B cell (primary cell): ENCODE measurements at regions not wholly inside any gene's neighbourhood (a gene's known extent, or its start where the extent isn't known, plus 50 kb on each side); places are given as distances from the start of the nearest gene placed in this dataset.

ENCODE experiments used
- ATAC-seq: fragments of 200-7000 bp; cut with Tn5 transposase; one replicate; pipeline ENCODE4 v1.10.0; 2021; ENCODE audit warnings: low read depth, mild to moderate bottlenecking, moderate number of reproducible peaks, moderate library complexity
- CTCF ChIA-PET: fragments of 350-600 bp; sonication (Branson Sonifier 250); formaldehyde crosslinking; loops from one replicate; lab custom pipeline; 2021; ENCODE audit warnings: antibody characterized with exemption, inconsistent platforms; lab: Charles Lee
- POLR2A ChIA-PET: fragments of 350-600 bp; sonication (Branson Sonifier 250); formaldehyde crosslinking; loops from one replicate; lab custom pipeline; 2021; ENCODE audit warnings: antibody characterized with exemption; lab: Charles Lee
- DNase-seq: peaks from one replicate; pipeline ENCODE4 v3.0.0; 2013
- H2AFZ ChIP-seq: 2 replicates; pipeline ENCODE4 v1.6.1; 2012; ENCODE audit warnings: mild to moderate bottlenecking, low read depth, low read length; ENCODE audit not compliant: insufficient read depth, poor library complexity, severe bottlenecking
- H3K27ac ChIP-seq, 2 donors: 1 replicate in 1 of 2; 2 replicates in 1 of 2; pipeline ENCODE4 v1.5.1; 2012 to 2013; ENCODE audit warnings: low read length in 2 of 2, mild to moderate bottlenecking in 2 of 2, moderate library complexity in 1 of 2
- H3K27me3 ChIP-seq, 4 experiments: fragments of 200-600 bp in 1 of 4; sonication (generic) in 1 of 4; replicated peaks in 1 of 4; 1 replicate in 2 of 4; 2 replicates in 2 of 4; pipeline versions ENCODE4 v1.6.1 to v1.7.0; 2013 to 2016; ENCODE audit warnings: low read length in 3 of 4, mild to moderate bottlenecking in 2 of 4, mixed read lengths in 1 of 4, moderate library complexity in 1 of 4; ENCODE audit not compliant: insufficient read depth in 4 of 4, control insufficient read depth in 3 of 4; ENCODE audit errors: control extremely low read depth in 1 of 4
- H3K36me3 ChIP-seq, 2 experiments: replicated peaks in 1 of 2; 1 replicate in 1 of 2; 2 replicates in 1 of 2; pipeline versions ENCODE4 v1.6.1 to v1.7.1; 2013; ENCODE audit warnings: low read length in 1 of 2; ENCODE audit not compliant: insufficient read depth in 2 of 2, control insufficient read depth in 1 of 2; ENCODE audit errors: control extremely low read depth in 1 of 2, extremely low read depth in 1 of 2
- H3K4me1 ChIP-seq, 2 donors: fragments of 200-600 bp in 1 of 2; sonication (generic) in 1 of 2; 1 replicate in 1 of 2; 2 replicates in 1 of 2; pipeline versions ENCODE4 v1.5.1 to v1.6.1; 2013 to 2017; ENCODE audit warnings: low read length in 2 of 2; ENCODE audit not compliant: control insufficient read depth in 2 of 2, insufficient read depth in 2 of 2
- H3K4me2 ChIP-seq: replicated peaks from 2 replicates; pipeline ENCODE3; 2012; ENCODE audit warnings: mild to moderate bottlenecking, low read depth, low read length; ENCODE audit not compliant: poor library complexity, severe bottlenecking
- H3K4me3 ChIP-seq, 5 experiments: fragments of 200-600 bp in 1 of 5; sonication (generic) in 1 of 5; 1 replicate in 3 of 5; 2 replicates in 2 of 5; pipeline versions ENCODE4 v1.5.1 to v1.7.0; 2011 to 2016; ENCODE audit warnings: low read length in 4 of 5, mild to moderate bottlenecking in 4 of 5, low read depth in 2 of 5, control low read depth in 1 of 5, moderate library complexity in 1 of 5; ENCODE audit not compliant: insufficient read depth in 1 of 5; ENCODE audit errors: control extremely low read depth in 1 of 5, extremely low read depth in 1 of 5
- H3K79me2 ChIP-seq: fragments of 200-600 bp; sonication (generic); one replicate; pipeline ENCODE4 v1.6.0; 2016; ENCODE audit warnings: low read length; ENCODE audit not compliant: control insufficient read depth, insufficient read depth
- H3K9ac ChIP-seq: fragments of 200-600 bp; sonication (generic); 2 replicates; pipeline ENCODE4 v1.6.1; 2017; ENCODE audit warnings: mild to moderate bottlenecking, low read length, moderate library complexity
- H3K9me3 ChIP-seq, 3 donors: one replicate each; pipeline versions ENCODE4 v1.6.1 to v1.7.1; 2013; ENCODE audit warnings: low read length in 2 of 3; ENCODE audit not compliant: control insufficient read depth in 2 of 3, insufficient read depth in 1 of 3; ENCODE audit errors: control extremely low read depth in 1 of 3
- H4K20me1 ChIP-seq: 2 replicates; pipeline ENCODE4 v1.6.0; 2012; ENCODE audit warnings: mild to moderate bottlenecking, low read length; ENCODE audit not compliant: insufficient read depth, control insufficient read depth, poor library complexity, severe bottlenecking
- H3K27ac Mint-ChIP-seq: one replicate; pipeline ENCODE4 v1.8.0; 2021; ENCODE audit warnings: mixed read lengths
- H3K27me3 Mint-ChIP-seq: one replicate; pipeline ENCODE4 v1.8.0; 2021; ENCODE audit warnings: mixed read lengths
- H3K4me1 Mint-ChIP-seq: one replicate; pipeline ENCODE4 v1.8.0; 2021; ENCODE audit warnings: mixed read lengths
- H3K4me3 Mint-ChIP-seq: one replicate; pipeline ENCODE4 v1.8.0; 2021; ENCODE audit warnings: mixed read lengths
- H3K9me3 Mint-ChIP-seq: one replicate; pipeline ENCODE4 v1.8.0; 2022; ENCODE audit warnings: mixed read lengths; ENCODE audit not compliant: insufficient read depth
- EZH2 ChIP-seq: IDR thresholded peaks from 2 replicates; pipeline ENCODE4 v1.6.1; 2012; ENCODE audit warnings: borderline replicate concordance, low read depth, mild to moderate bottlenecking, moderate library complexity, low read length; ENCODE audit not compliant: insufficient read depth, poor library complexity, severe bottlenecking
- WGBS: methylation state at CpG from one replicate; pipeline ENCODE4 v1.1.5; 2013; ENCODE audit warnings: missing lambda C conversion rate; ENCODE audit not compliant: insufficient coverage; 5-methylcytosine and 5-hydroxymethylcytosine counted together
- intact Hi-C: fragments of 100-400 bp; cut with micrococcal nuclease; formaldehyde crosslinking; loops from one replicate; pipeline ENCODE4 v1.10.0; 2022
- TF ChIP-seq, protein P1 (sequence below): fragments of 200-600 bp; IDR thresholded peaks from one replicate; pipeline ENCODE4 v1.8.0; 2022; ENCODE audit warnings: antibody characterized with exemption, mild to moderate bottlenecking

DNA sequence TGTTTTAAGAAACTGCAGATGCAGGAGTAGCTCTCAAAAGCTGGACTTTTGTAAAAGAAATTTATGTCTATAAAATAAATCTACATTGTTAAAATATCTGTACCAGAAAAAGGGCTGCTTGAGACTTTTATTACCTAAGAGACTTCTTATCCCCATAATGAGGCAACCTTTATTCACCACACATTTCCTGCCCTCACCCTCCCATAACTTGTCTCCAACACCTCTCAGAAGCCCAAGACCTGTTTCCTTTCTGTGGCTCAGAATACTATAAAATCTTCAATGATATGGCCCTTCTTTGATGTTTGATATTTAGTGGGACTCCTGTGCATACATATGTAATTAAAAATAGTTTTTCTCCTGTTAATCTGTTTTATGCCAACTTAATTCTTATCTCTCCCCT is 141.5 kb upstream of the FER start:
- Histone ChIP-seq H3K4me1 (no peaks in the 10 kb centered on the region), H3K36me3 (no peaks in the 10 kb centered on the region), H3K9ac (no peak overlapping the region), H3K9me3 (no peaks in the 10 kb centered on the region), H3K27ac (no peak overlapping the region), H2AFZ (no peak overlapping the region), H3K27me3 (no peaks in the 10 kb centered on the region), H3K79me2 (no peaks in the 10 kb centered on the region), H4K20me1 (no peaks in the 10 kb centered on the region), H3K4me2 (no peak overlapping the region), H3K4me3 (no peak overlapping the region)
- ChIA-PET POLR2A (no interaction called here), CTCF (no interaction called here)
- Mint-ChIP-seq H3K9me3 (no peaks in the 10 kb centered on the region), H3K27me3 (no peaks in the 10 kb centered on the region), H3K4me3 (no peak overlapping the region), H3K27ac (no peak overlapping the region), H3K4me1 (no peaks in the 10 kb centered on the region)
- no peak for ATAC-seq
- no peak for DNase-seq
- no peak for TF ChIP-seq EZH2
- TF ChIP-seq, protein P1, sequence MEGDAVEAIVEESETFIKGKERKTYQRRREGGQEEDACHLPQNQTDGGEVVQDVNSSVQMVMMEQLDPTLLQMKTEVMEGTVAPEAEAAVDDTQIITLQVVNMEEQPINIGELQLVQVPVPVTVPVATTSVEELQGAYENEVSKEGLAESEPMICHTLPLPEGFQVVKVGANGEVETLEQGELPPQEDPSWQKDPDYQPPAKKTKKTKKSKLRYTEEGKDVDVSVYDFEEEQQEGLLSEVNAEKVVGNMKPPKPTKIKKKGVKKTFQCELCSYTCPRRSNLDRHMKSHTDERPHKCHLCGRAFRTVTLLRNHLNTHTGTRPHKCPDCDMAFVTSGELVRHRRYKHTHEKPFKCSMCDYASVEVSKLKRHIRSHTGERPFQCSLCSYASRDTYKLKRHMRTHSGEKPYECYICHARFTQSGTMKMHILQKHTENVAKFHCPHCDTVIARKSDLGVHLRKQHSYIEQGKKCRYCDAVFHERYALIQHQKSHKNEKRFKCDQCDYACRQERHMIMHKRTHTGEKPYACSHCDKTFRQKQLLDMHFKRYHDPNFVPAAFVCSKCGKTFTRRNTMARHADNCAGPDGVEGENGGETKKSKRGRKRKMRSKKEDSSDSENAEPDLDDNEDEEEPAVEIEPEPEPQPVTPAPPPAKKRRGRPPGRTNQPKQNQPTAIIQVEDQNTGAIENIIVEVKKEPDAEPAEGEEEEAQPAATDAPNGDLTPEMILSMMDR, result no peak
- intact Hi-C loops, result no loop called here

DNA sequence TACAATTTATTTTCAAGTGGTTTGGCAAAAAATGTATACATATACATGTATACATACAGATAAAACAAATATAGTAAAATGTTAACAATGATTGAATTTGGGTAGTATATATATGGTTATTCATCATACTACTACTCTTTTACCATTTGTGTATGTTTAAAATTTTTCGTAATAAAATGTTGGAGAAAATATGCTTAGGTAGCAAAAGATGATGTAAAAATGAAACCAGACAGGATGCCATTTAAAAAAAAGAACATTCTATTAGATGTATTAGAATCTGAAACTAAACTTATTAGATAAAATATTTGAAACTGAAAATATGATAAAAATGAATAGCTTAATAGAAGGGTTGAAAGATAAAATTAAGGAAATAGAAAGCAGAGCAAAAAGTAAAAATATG is 144.9 kb upstream of the FER start:
- H3K9me3 ChIP-seq, result no peaks in the 10 kb centered on the region
- no peaks in the 10 kb centered on the region for H3K36me3 ChIP-seq
- ATAC-seq (no peak), DNase-seq (no peak)
- no peaks in the 10 kb centered on the region for H3K27me3 ChIP-seq
- Mint-ChIP-seq H3K4me3 (no peak overlapping the region), H3K4me1 (no peaks in the 10 kb centered on the region), H3K27me3 (peaks cover 4% of the 10 kb centered on the region), H3K27ac (no peak overlapping the region), H3K9me3 (no peaks in the 10 kb centered on the region)
- H3K4me3 ChIP-seq, result no peak overlapping the region
- intact Hi-C loops, result no loop called here
- H3K27ac ChIP-seq, result no peak overlapping the region
- WGBS, result no CpG with 5 or more reads among the region's 1 CpG
- no peak for TF ChIP-seq EZH2
- TF ChIP-seq, protein P1, result no peak
- ChIA-PET POLR2A (no interaction called here), CTCF (no interaction called here)
- no peaks in the 10 kb centered on the region for H3K79me2 ChIP-seq
- no peaks in the 10 kb centered on the region for H3K4me1 ChIP-seq
- H3K4me2 ChIP-seq, result no peak overlapping the region
- H4K20me1 ChIP-seq, result no peaks in the 10 kb centered on the region
- H3K9ac ChIP-seq, result no peak overlapping the region
- no peak overlapping the region for H2AFZ ChIP-seq
